NCI-H2029 treated with DMSO at 0.1 percent for 48 hours (cell line): ENCODE measurements at regions not wholly inside any gene's neighbourhood (a gene's known extent, or its start where the extent isn't known, plus 50 kb on each side); places are given as distances from the start of the nearest gene placed in this dataset.

Source experiments
- DNase-seq: peaks from one replicate; lab custom pipeline; 2025; lab: John Stamatoyannopoulos, UW

DNA sequence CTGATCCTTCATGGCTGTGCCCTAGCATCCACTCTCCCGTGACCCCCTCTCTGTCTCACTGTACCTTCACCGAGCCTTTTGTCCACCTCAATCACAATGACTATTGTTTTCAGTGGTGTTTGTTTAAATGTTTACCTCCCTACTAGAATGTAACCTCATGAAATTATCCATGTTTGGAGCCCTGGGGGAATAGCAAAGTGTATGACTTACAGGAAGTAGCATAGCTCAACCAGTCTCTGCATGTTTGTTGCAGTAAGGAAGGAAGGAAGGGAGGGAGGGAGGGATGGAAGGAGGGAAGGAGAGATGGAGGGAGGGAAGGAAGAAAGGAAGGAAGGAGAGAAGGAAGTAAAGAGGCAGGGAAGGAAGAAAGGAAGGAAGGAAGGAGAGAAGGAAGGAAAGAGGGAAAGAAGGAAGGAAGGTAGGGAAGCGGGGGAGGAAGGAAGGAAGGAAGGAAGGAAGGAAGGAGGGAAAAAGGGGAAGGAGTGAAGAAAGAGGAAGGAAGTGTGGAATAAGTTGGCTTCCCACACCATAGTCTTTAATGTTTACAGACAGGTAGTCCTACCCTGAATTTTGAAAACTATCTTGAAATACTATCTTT lies 421.4 kb downstream of the COG6 start:
- no peak for DNase-seq

DNA sequence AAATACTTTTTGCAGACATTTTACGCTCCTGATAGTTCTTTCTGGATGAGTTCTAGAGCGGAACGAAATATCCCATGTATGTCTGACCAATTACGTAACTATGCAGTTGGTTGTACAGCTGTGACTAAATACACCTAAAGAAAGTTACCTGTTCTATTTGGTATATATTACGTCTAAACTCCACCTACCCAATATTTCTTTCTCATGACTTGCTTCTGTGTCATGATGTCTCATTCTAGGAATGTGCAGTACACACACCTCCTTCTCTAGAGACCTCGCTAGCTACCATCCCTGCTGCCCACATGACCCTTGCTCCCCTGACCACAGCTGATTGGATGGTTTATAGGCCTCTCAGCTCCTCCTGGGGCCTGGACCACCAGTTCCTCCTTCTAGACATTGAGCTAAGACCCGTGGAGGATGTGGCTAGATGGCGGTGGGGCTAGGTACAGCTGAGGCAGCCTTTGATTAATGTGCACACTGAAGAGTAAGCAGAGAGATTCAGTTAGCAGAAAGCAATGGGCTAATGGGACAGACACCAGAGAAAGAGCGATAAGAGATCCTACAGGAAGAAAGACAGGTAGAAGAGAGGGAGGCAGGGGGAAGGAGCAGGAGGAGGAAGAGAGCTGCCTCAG lies 422.1 kb downstream of the COG6 start:
- DNase-seq = no peak

DNA sequence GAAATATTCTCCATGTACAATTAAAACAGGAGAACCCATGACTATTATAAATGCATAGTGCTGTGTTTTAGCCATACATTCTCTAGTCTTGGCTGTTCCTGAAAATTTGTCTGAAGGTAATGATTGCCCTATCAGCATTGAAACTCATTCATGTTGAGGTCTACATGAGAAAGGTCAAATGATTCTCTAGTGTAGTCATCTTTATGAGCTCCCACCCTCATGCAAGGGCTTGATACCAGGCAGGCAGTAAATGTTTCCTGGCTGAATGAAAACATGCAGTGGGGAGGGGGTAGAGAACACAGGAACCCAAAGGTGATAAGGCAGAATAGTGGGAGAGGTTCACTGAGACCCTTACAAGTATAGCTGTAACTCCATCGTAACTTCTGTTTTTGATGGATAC lies 424.3 kb downstream of the COG6 start:
- DNase-seq = no peak

DNA sequence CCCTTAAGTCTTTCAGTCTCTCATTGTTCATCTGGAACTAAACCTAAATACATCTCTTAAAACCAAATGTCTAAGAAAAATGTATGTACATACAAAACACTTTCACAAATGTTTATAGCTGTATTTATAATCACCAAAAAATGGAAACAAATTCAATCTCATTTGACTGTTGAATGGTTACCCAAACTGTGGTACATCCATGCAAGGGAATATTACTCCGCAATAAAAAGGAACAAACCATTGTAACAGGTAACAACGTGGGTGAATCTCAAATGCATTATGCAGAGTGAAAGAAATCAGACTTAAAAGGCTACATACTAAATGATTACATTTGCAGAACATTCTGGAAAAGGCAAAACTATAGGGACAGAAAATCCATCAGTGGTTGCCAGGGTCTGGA lies 425.2 kb downstream of the COG6 start:
- no peak for DNase-seq

DNA sequence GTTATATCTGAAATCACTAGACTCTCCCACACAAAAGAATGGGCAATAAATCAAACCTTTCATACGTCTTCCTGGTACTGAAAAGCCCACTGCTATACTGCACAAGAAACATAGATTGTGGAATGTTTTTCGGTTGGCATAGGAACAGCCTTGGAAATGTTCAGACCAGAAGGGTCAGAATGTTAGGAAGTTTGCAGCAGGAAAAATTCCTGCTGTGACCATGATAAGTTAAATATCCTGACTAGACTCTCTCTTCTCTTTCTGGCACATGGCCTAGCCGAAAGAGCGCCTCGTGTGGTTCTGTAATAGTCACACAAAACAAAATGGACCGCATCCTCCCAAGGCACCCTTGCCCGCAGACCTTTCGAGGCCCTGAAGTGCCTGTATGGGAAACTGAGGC lies 427.2 kb downstream of the COG6 start:
- no peak for DNase-seq

DNA sequence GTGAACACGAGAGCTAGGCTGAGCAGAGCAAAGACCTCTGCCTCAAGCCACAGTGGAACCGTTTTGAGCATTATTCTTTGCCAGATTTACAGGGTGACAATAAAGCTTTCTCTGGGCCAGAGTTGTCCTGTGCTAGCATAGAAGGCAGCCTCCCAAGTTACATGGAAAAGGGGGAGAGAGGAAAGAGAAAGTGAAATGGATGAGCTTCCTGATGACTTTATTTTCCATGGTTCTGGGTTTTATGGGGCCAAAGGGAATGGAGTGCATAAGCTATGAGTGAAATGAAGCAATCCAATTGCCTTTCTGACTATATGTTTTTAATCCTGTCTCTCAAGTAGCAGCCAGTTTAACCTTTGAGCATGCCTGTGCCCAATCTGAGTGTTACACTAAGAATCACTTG lies 428.4 kb downstream of the COG6 start:
- DNase-seq = no peak

DNA sequence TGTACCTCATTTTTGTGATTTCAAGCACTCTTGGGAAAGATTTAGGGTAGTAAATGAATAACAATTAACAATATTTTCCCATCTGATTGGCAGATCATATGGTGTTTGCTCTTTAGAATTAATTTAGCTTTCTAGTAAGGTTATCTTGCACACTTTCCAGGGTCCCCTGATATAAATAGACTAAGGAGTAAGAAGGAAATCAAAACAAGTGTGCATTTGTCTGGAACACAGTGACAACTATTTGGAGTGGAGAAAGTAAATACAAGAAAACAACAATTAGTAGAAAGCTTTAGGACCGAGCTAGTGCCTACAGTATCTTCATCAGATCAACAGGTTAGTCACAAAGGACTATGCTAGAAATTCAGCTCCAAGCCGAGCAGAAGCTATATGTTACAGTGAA lies 429.5 kb downstream of the COG6 start:
- DNase-seq = no peak

DNA sequence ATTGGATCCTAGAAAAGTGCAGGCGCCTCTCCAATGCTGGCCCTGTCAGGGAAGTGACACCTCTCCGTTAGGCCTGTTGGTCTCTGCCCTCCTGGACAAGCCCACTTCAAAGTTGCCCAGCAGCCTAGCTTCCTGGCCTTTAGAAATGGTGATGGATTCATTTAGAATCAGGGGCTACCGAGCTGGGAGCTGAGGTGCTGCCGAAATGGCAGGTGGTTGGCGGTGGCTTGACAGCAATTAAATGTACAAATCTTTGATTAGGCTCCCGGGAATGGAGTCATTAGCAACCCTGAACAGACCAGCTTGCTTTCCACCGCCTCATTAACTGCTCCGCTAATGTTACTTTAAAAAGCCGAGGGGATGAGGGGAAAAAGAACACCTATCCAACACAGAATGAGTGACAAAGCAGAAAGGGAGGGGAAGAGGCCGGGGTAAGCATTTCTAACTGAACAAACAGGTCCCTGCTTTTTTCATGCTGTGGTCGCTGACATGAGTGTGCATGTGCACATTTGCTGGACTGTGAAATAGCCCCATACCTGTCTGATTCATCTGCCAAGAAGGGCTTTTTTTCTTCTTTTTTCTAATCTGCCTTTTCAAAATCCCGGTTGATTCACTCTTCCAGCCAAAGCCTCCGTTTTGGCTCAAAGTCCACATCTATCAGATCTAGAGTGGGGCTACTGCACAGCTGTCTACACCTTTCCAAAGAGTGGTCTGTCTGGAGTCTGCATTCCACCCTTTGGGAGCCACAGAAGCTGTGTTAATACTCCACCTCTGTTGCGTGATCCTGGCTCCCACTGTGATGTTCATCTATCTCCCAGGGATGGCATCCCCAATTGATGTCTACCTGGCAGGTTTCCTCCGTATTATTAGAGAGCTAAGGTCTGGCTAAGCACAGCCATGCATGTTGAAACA lies 431.9 kb downstream of the COG6 start:
- DNase-seq = no peak

DNA sequence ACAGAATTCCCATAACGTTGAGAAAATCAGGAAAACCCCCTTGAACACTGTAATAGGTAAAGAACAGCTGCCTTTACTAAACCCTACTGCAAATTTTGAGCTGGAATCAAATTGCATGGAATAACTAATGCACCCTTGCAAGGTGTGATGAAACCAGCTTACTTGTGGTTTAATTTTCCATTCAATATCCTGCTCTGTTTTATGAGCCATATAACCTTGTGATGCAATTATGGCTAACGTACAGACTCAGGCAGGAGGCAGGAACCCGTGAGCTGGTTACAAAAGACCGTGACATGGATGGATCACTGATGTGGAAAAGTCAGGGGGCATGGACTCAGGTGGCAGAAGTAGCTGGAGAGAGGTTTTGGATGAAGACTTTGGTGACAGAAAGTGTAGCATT lies 438.6 kb downstream of the COG6 start:
- no peak for DNase-seq

DNA sequence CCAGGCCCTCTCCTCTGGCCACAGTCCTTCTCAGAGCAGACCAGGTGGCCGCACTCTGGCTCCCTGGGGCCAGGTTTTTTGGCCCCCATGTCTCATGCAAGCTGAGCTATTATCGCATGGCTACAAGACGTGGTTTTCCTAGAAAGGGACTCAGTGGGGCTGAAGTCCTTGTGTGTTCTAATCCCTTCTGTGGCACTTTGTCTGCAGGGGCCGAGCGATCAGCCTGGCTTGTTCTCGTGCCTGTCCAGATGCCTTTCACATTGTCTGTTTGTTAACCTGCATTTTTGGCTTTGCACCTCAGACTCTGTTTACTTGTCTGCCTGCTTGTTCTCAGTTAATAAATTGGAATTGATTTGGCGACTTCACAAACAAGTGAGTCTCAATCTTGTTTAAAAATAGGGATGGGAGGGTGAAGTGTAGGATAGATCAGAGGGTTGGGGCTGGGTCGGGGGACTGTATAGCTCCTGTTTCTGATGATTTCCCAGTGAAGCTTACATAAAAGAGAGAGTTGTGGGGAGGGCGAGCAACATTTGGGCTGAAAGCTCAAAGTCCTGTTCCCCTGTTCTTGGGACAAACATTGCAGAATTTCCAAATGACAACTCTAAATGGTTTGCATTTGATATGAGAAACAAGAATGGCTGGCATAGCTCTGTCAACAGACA lies 440.4 kb downstream of the COG6 start:
- DNase-seq = no peak

DNA sequence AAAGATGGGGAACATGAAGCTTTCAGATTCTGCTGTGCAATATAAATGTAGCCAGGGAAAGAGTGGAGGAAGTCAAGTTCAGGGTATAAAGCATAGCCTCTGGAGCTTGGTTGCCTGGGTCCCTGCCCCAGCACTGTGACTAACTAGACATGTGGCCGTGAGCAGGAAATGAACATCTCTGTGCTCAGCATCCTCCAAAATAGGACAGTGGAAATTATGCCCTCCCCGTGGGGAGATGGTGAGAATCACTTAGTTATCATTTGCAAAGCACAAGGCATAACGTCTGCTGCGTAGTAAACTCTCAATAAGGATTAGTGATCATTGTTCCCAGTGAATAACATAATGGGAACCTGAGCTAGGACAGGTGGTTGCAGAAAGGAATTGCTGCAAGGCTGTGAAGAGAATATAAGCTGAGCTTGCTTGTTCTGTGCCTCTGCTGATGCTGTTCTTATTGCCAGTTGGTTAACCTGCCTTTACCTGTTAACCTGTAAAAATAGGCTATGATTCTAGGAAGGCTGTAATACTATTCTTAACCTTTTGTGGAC lies 441.0 kb downstream of the COG6 start:
- DNase-seq = no peak

DNA sequence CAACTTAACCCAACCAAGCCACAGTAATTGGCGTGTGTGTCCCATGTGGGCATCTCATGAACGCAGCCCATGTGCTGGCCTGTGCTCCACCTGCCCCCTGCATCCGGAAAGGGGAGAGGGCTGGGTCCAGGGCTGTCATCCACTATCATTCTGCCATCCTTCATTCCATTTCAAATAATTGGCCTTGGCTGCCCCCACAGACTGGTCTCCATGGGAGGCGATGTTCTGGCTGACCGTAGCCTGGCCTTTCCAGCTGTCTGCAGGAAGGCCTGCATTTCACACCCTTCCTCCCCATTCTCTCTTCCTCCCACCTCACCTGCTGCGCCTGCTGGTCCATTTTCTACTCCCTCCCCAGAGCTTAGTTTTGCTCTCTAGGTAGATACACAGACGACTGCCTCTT lies 442.8 kb downstream of the COG6 start:
- no peak for DNase-seq

DNA sequence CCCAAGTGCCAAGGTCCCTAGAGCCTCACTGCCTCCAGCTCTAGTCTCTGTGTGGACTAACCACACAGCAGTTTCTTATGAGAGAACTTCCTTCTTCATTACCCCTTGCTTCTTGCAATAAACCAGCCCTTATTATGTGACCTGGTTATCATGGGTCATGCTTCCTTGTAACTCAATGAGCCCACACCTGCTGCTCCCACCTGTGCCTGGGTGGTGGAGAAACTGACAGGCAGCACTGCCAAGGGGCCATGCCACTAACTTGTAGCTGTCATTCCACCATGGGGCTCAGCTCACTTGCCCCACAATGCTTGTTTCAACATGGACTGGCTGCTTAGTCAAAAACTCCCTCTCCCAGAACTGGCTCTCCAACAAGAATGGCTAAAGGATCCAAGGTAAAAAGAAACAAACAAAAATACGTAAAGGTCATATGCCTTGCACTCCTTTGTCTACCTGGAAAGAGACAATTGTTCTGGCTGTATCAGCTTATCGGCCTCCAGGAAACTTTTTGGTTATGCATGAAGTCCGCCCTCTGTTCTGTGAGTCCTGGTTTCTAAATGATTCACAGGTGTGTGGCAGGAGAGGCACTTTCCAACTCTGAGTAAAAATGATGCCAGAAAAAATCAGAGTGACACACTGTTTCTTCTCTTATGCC lies 446.4 kb downstream of the COG6 start:
- no peak for DNase-seq

DNA sequence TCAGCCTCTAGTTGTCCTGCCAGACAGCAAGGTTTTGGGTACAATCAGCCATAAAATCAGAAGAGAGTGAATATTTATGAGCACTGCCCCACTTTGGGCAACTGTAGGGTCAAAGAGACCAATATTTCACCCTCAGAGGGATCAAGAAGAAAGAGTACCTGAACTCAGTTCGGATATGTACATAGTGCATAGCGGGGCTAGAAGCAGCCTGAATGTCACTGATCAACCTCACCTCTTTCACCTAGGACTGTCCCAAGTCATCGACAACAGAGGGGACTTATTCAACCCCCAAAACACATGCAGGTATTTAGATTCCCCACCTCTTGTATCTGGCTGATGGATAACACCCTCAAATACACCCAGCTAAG lies 446.9 kb downstream of the COG6 start:
- DNase-seq = no peak

DNA sequence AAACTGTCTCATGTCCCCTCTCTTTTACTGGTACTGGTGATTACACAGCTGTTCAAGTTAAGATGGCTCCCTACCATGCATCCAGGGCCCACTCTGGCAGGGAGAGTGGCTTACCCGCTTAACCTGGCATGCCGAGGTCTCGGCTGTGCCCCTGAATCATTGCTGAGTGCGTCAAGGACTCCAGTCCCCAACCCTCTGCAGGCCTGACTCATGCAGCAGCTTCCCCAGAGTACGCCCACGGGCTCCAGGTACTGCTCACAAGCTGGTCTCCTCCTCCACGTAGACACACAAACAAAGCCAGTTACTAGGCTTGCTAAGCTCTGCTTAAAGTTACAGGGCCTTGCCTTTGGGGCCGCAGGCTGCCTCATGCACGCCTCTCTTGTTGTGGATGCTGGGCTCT lies 447.4 kb downstream of the COG6 start:
- DNase-seq = no peak

DNA sequence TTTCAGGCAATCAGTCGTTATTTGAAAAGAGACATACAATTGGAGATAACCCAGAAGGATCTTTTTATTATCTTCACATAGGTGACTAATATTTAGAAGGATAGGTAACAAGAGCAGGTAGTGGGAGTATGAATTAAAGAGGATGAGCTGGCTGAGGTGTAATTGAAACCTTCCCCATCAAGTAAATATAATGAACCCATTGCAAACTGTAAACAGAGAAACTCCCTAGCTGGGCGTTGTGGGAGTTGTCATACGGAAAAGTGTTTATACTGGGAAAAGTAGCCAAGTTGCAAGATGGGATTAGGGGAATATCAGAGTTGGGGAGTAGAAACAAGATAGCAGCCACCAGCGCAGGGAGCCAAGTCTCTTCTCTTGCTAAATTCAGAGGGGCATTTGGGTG lies 448.4 kb downstream of the COG6 start:
- DNase-seq = no peak

DNA sequence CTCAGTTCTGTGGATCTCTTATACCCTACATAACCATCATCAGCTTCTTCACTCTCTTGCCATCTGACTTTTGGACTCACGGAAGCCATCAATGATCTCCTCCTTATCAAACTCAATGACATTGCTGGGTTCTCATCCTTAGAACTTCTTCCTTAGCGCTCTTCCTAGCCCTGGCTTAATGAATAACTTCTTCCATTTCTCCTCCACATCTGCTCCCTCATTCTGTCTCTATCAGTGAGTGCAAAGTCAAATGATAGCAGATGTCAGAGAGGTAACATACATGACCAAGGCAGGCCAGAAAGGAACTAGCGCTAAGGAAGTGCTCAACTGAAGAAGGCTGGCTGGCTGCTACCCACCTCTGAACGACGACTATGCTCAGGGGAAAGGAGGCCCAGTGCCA lies 449.8 kb downstream of the COG6 start:
- DNase-seq = no peak

DNA sequence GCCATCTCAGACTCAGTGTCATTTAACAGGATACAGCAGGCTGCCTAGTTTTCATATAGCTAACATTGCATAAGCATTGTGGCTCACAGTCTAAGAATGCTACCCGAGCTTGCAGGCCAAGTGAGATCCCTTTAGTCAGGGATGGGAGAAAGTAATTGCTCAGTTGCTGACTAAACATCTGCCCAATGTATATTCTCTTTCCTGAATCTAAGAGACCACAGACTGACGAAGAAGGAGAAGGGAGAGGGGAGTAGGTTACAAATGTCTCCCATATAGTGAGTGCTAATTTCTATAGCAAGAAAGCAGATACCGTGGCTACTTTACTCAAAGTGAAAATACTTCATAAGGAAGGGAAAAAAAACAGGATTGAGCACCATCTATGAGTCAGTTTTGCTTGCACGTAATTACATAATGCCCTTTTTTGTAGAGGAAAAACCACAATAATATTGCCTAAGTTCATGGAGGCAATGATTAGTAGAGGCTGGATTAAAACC lies 453.9 kb downstream of the COG6 start:
- DNase-seq = no peak

DNA sequence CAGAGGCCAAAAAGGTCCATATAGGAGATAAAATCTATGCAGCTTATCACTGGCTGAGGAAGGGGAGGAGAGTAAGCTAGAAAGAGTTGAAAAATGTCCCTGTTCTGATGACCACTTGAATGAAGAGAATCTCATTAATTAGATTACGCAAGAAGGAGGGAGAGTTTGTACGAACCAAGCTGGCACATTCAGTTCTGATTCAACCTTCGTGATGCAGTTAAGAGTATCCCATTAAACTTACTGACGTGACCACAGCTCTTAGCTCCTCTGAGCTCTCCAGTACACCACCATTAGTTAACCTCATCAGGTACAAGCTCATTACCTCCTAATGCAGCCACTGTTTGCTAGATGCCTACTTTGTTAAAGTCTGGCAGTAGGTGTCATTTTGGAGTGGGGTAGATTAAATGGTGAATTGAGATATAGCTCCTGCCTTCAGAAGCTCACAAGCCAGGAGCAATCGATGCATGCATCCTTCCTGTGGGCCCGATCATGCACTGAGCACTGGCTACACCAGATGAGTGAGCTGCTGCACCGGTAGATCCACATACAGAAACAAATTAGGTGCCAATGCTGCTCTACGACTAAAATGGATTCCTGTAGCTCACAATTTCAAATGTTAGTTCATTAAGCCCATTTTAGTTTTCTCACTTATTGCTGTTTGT lies 458.3 kb downstream of the COG6 start:
- DNase-seq = no peak

DNA sequence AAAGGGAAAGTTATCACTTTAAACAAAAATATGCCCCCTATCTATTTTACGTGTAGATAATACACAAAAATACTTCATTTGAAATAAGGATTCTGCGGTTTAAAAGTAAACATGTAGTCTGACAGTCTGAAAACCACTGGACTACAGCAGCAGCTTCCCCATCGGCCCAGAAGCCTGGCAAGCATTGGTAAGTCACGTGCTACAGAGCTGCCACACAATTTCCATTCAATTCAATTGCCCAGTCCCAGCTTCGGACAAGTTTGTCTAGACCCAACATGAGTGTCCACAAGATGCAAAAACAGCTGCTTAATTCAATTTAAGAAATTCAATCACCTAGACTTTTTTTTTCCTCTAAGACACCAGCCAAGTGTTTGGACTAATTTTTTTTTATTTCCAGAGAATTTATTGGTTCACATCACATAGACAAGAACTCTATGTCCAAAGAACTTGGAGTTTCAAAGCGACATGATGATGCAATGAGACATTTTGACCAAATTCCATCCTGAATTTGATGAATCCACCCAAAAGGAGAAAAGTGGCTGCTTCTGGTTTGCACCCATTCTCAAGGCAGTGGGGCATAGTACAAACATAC lies 458.9 kb downstream of the COG6 start:
- no peak for DNase-seq

DNA sequence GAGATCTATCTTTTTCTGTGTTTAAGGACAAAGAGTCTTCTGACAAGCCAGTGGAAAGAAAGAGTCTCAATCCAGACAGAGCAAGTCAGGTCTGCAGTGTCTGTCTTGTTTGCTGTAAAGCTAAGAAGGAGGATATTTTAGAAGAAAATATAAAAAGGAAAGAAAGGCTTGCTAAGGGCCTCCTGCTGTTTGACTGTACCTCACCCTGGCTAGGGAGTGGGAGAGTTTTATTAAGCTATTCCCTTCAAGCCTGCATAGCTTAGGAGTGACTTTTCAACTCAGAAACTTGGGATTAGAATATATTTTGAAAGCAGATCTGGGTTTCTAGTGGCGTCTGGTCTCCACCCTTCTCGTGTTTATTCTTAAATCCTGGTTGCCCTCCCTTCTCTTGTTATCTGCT lies 460.0 kb downstream of the COG6 start:
- no peak for DNase-seq
